DND-41 (cell line): ENCODE measurements at regions not wholly inside any gene's neighbourhood (a gene's known extent, or its start where the extent isn't known, plus 50 kb on each side); places are given as distances from the start of the nearest gene placed in this dataset.
A peak's percentile ranks its signal among the peaks of the same experiment; 100 is the strongest.

ENCODE experiments used
- ATAC-seq: fragments of 200-7000 bp; cut with Tn5 transposase; 3 replicates; pipeline ENCODE4 v1.9.1; 2021; ENCODE audit warnings: low read depth; ENCODE audit not compliant: insufficient read depth
- DNase-seq: peaks from one replicate; pipeline ENCODE4 v3.0.0-alpha.2; 2020
- H2AFZ ChIP-seq: 2 replicates; pipeline ENCODE4 v1.6.0; 2012; ENCODE audit warnings: low read depth, low read length
- H3K27ac ChIP-seq: 2 replicates; pipeline ENCODE4 v1.5.1; 2012; ENCODE audit warnings: low read length, inconsistent platforms
- H3K27me3 ChIP-seq: fragments of 200-600 bp; sonication (generic); 2 replicates; pipeline ENCODE4 v1.6.0; 2012; ENCODE audit warnings: low read length, mild to moderate bottlenecking, inconsistent platforms; ENCODE audit not compliant: insufficient read depth, poor library complexity
- H3K36me3 ChIP-seq: 2 replicates; pipeline ENCODE4 v1.5.1; 2012; ENCODE audit warnings: low read length, inconsistent platforms; ENCODE audit not compliant: insufficient read depth
- H3K4me1 ChIP-seq: 2 replicates; pipeline ENCODE4 v1.5.1; 2012; ENCODE audit warnings: mild to moderate bottlenecking, low read length; ENCODE audit not compliant: insufficient read depth
- H3K4me2 ChIP-seq: 2 replicates; pipeline ENCODE4 v1.6.0; 2012; ENCODE audit warnings: mild to moderate bottlenecking, moderate library complexity, low read length, inconsistent platforms; ENCODE audit not compliant: insufficient read depth
- H3K4me3 ChIP-seq, 2 experiments: fragments of 200-600 bp in 1 of 2; shearing (Covaris generic) in 1 of 2; 2 replicates each; pipeline ENCODE4 v1.5.1; 2012 to 2016; ENCODE audit warnings: inconsistent platforms in 2 of 2, low read length in 2 of 2, mild to moderate bottlenecking in 2 of 2, low read depth in 1 of 2, moderate library complexity in 1 of 2
- H3K79me2 ChIP-seq: 2 replicates; pipeline ENCODE4 v1.6.0; 2012; ENCODE audit warnings: low read length, inconsistent platforms; ENCODE audit not compliant: insufficient read depth
- H3K9ac ChIP-seq: 2 replicates; pipeline ENCODE4 v1.6.0; 2012; ENCODE audit warnings: low read depth, mild to moderate bottlenecking, inconsistent platforms, low read length, moderate library complexity
- H3K9me3 ChIP-seq: 2 replicates; pipeline ENCODE4 v1.5.1; 2012; ENCODE audit warnings: low read length, moderate library complexity, mild to moderate bottlenecking, inconsistent platforms; ENCODE audit not compliant: insufficient read depth, severe bottlenecking
- H4K20me1 ChIP-seq: 2 replicates; pipeline ENCODE4 v1.6.0; 2012; ENCODE audit warnings: low read length; ENCODE audit not compliant: insufficient read depth
- CTCF ChIP-seq: IDR thresholded peaks from 2 replicates; pipeline ENCODE4 v1.5.1; 2012; ENCODE audit warnings: borderline replicate concordance, low read length, moderate library complexity, mild to moderate bottlenecking; ENCODE audit not compliant: poor library complexity, severe bottlenecking; ENCODE audit errors: extremely low read depth
- EZH2 ChIP-seq: IDR thresholded peaks from 3 replicates; pipeline ENCODE4 v1.6.1; 2012; ENCODE audit warnings: borderline replicate concordance, low read depth, mild to moderate bottlenecking, moderate library complexity, low read length, inconsistent platforms; ENCODE audit not compliant: severe bottlenecking

DNA sequence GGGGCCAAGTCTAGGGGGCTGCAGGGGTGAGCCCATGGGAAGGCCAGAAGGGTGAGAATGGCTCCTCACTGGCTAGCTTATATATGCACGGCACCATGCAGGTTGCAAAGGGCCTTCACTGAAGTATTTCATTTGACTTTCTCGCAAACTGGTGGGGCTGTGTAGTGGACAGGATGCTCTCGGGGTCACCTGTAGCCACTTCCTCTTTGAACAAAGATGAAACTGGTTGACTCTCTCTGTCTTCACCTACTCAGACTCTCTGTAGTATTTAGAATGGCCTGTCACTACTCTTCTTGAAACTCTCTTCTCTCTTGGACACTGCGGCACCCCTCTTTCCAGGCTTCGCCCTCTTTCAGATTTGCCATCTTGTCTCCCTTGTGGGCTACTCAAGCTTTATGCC is 560.5 kb downstream of the PKHD1 start:
- DNase-seq = no peak
- TF ChIP-seq CTCF = no peak
- no peak for TF ChIP-seq EZH2
- ATAC-seq = no peak

DNA sequence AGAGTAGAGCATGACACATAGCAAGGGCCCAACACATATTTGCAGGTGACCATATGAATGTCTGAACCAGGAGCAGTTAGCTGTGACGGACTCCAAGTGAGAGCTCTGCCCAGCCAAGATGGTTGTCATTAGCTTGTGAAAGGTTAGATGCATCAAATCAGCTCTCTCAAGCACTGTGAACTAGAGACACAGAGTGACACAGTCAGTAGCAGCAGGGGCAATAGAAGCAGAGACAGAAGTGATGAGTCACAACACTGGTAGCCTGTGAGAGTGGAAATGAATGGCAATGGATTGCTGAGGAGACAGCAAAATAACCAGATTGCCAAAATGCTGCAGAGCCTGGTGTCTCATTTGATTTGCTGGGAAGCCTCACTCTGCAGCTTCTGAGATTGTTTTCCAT is 558.9 kb downstream of the PKHD1 start:
- DNase-seq (no peak), ATAC-seq (no peak)
- Histone ChIP-seq H3K9me3 (no peaks in the 10 kb centered on the region), H3K27me3 (no peaks in the 10 kb centered on the region), H3K27ac (no peak overlapping the region), H3K4me1 (peaks cover 20% of the 10 kb centered on the region), H3K9ac (no peak overlapping the region), H3K79me2 (no peaks in the 10 kb centered on the region), H2AFZ (peak overlapping the region; percentile 26; the same call in 1 of the 2 replicates), H4K20me1 (no peaks in the 10 kb centered on the region), H3K4me2 (no peak overlapping the region), H3K36me3 (no peaks in the 10 kb centered on the region), H3K4me3 (no peak overlapping the region)
- no peak for TF ChIP-seq CTCF
- TF ChIP-seq EZH2 = no peak

More for the DNA sequence above, 560.5 kb downstream of the PKHD1 start:
- Histone ChIP-seq H4K20me1 (no peaks in the 10 kb centered on the region), H3K36me3 (no peaks in the 10 kb centered on the region), H3K9ac (no peak overlapping the region), H3K27ac (no peak overlapping the region), H2AFZ (no peak overlapping the region), H3K4me1 (peaks cover 12% of the 10 kb centered on the region), H3K27me3 (no peaks in the 10 kb centered on the region), H3K9me3 (no peaks in the 10 kb centered on the region), H3K4me3 (no peak overlapping the region), H3K79me2 (no peaks in the 10 kb centered on the region), H3K4me2 (no peak overlapping the region)

DNA sequence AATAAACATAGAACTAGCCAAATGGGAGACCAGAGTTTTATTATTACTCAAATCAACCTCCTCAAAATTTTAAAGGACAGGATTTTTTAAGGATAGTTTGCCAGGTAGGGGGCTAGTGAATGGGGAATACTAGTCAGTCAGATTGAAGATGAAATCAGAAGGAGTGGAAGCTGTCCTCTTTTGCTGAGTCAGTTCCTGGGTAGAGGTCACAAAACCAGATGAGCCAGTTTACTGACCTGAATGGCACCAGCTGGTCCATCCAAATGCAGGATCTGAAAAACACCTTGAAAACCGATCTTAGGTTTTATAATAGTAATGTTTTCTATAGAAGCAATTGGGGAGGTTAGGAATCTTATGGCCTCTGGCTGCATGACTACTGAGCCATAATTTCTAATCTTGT is 558.2 kb downstream of the PKHD1 start:
- Histone ChIP-seq H2AFZ (no peak overlapping the region), H3K27ac (no peak overlapping the region), H3K27me3 (no peaks in the 10 kb centered on the region), H3K4me2 (no peak overlapping the region), H3K36me3 (no peaks in the 10 kb centered on the region), H3K4me1 (peaks cover 20% of the 10 kb centered on the region), H3K79me2 (no peaks in the 10 kb centered on the region), H3K9ac (no peak overlapping the region), H3K4me3 (no peak overlapping the region), H4K20me1 (no peaks in the 10 kb centered on the region), H3K9me3 (no peaks in the 10 kb centered on the region)
- DNase-seq = no peak
- no peak for ATAC-seq
- TF ChIP-seq CTCF (no peak), EZH2 (no peak)

GRCh38 chr6:51531623-51532022 is 555.8 kb downstream of the PKHD1 start:
- DNase-seq = peak; percentile 65
- no peaks in the 10 kb centered on the region for H4K20me1 ChIP-seq
- H3K4me3 ChIP-seq = no peak overlapping the region
- H3K9me3 ChIP-seq = no peaks in the 10 kb centered on the region
- H3K36me3 ChIP-seq = no peaks in the 10 kb centered on the region
- H3K79me2 ChIP-seq = no peaks in the 10 kb centered on the region
- peak overlapping the region; percentile 44 for H2AFZ ChIP-seq
- H3K27ac ChIP-seq = 0 out of 2 replicates have a peak overlapping the region, but pooled peaks have one; percentile 34
- no peak overlapping the region for H3K4me2 ChIP-seq
- peaks cover 34% of the 10 kb centered on the region for H3K4me1 ChIP-seq
- TF ChIP-seq CTCF (peak; percentile 76), EZH2 (no peak)
- ATAC-seq = peak; percentile 88
- H3K27me3 ChIP-seq = no peaks in the 10 kb centered on the region
- H3K9ac ChIP-seq = no peak overlapping the region
